Loucy (cell line): ENCODE measurements at regions not wholly inside any gene's neighbourhood (a gene's known extent, or its start where the extent isn't known, plus 50 kb on each side); places are given as distances from the start of the nearest gene placed in this dataset.

Experiments used
- H2AFZ ChIP-seq: fragments of 200-600 bp; sonication (generic); 2 replicates; pipeline ENCODE4 v1.6.0; 2016; ENCODE audit warnings: antibody characterized with exemption, mild to moderate bottlenecking, low read length, moderate library complexity
- H3F3A ChIP-seq: fragments of 200-600 bp; 2 replicates; pipeline ENCODE4 v1.6.0; 2016; ENCODE audit warnings: antibody characterized with exemption, low read depth, mild to moderate bottlenecking
- H3K27me3 ChIP-seq: fragments of 200-600 bp; sonication (generic); 2 replicates; pipeline ENCODE4 v1.6.1; 2014; ENCODE audit warnings: low read length, mild to moderate bottlenecking; ENCODE audit not compliant: insufficient read depth, poor library complexity, severe bottlenecking
- H3K36me3 ChIP-seq: fragments of 200-600 bp; sonication (generic); 2 replicates; pipeline ENCODE4 v1.6.1; 2016; ENCODE audit warnings: low read length; ENCODE audit not compliant: insufficient read depth
- H3K4me1 ChIP-seq: fragments of 200-600 bp; sonication (generic); 2 replicates; pipeline ENCODE4 v1.5.1; 2014; ENCODE audit warnings: low read length, mild to moderate bottlenecking; ENCODE audit not compliant: insufficient read depth, poor library complexity, severe bottlenecking
- H3K4me2 ChIP-seq: fragments of 200-600 bp; sonication (generic); 2 replicates; pipeline ENCODE4 v1.6.0; 2014; ENCODE audit warnings: antibody characterized with exemption, low read length, low read depth, mild to moderate bottlenecking; ENCODE audit not compliant: poor library complexity, severe bottlenecking
- H3K4me3 ChIP-seq: fragments of 200-600 bp; sonication (generic); 2 replicates; pipeline ENCODE4 v1.5.1; 2014; ENCODE audit warnings: low read length, mild to moderate bottlenecking, mixed read lengths; ENCODE audit not compliant: poor library complexity, severe bottlenecking
- H3K79me2 ChIP-seq: fragments of 200-600 bp; sonication (generic); 2 replicates; pipeline ENCODE4 v1.6.1; 2014; ENCODE audit warnings: low read length; ENCODE audit not compliant: insufficient read depth
- H3K9ac ChIP-seq: fragments of 200-600 bp; sonication (generic); 2 replicates; pipeline ENCODE4 v1.6.0; 2014; ENCODE audit warnings: mild to moderate bottlenecking, low read depth, low read length, moderate library complexity; ENCODE audit not compliant: poor library complexity, severe bottlenecking
- H3K9me2 ChIP-seq: fragments of 200-600 bp; sonication (generic); replicated peaks from 2 replicates; pipeline ENCODE4 v1.6.1; 2016; ENCODE audit warnings: low read depth, low read length, mixed read lengths
- H3K9me3 ChIP-seq: fragments of 200-600 bp; sonication (generic); 2 replicates; pipeline ENCODE4 v1.6.1; 2014; ENCODE audit warnings: mild to moderate bottlenecking, antibody characterized with exemption, low read length, low read depth; ENCODE audit not compliant: insufficient read depth
- H4K20me1 ChIP-seq: fragments of 200-600 bp; sonication (generic); 2 replicates; pipeline ENCODE4 v1.6.0; 2014; ENCODE audit warnings: antibody characterized with exemption, low read length, mild to moderate bottlenecking; ENCODE audit not compliant: insufficient read depth, poor library complexity, severe bottlenecking
- CTCF ChIP-seq: fragments of 200-600 bp; sonication (generic); conservative IDR thresholded peaks from 2 replicates; pipeline ENCODE4 v1.5.1; 2014; ENCODE audit warnings: mild to moderate bottlenecking, antibody characterized with exemption, low read length
- EZH2phosphoT487 ChIP-seq: fragments of 200-600 bp; IDR thresholded peaks from 2 replicates; pipeline ENCODE4 v1.6.1; 2018; ENCODE audit warnings: antibody characterized with exemption, mild to moderate bottlenecking, moderate library complexity, borderline replicate concordance

GRCh38 chr21:38938343-38938742, 132.6 kb downstream of the ETS2 start:
- Histone ChIP-seq H3K79me2 (no peaks in the 10 kb centered on the region), H4K20me1 (no peaks in the 10 kb centered on the region), H3K4me1 (peaks cover 16% of the 10 kb centered on the region), H3K9me3 (no peaks in the 10 kb centered on the region), H3K9ac (no peak overlapping the region), H3F3A (no peaks in the 10 kb centered on the region), H3K4me2 (peak overlapping the region; percentile 44), H3K9me2 (no peaks in the 10 kb centered on the region), H3K36me3 (no peaks in the 10 kb centered on the region), H3K27me3 (no peaks in the 10 kb centered on the region), H3K4me3 (no peak overlapping the region), H2AFZ (no peak overlapping the region)
- TF ChIP-seq CTCF (no peak), EZH2phosphoT487 (no peak)

- Histone ChIP-seq H2AFZ (no peak overlapping the region), H3K4me3 (no peak overlapping the region), H3K9me2 (no peaks in the 10 kb centered on the region), H3F3A (no peaks in the 10 kb centered on the region), H3K36me3 (no peaks in the 10 kb centered on the region), H3K4me1 (peaks cover 16% of the 10 kb centered on the region), H3K27me3 (no peaks in the 10 kb centered on the region), H3K79me2 (no peaks in the 10 kb centered on the region), H3K4me2 (peak overlapping the region; percentile 44), H4K20me1 (no peaks in the 10 kb centered on the region), H3K9me3 (no peaks in the 10 kb centered on the region), H3K9ac (no peak overlapping the region)
- no peak for TF ChIP-seq CTCF
- TF ChIP-seq EZH2phosphoT487, result no peak
These were observed 132.1 kb downstream of the ETS2 start for GRCh38 chr21:38937844-38938243.

- H3K79me2 ChIP-seq, result no peaks in the 10 kb centered on the region
- peaks cover 16% of the 10 kb centered on the region for H3K4me1 ChIP-seq
These were observed 131.6 kb downstream of the ETS2 start for GRCh38 chr21:38937286-38937790.

More at GRCh38 chr21:38937286-38937790, 131.6 kb downstream of the ETS2 start:
- Histone ChIP-seq H3K27me3 (no peaks in the 10 kb centered on the region), H4K20me1 (no peaks in the 10 kb centered on the region), H3K4me2 (peak overlapping the region; percentile 44), H3K9me2 (no peaks in the 10 kb centered on the region), H3K9ac (no peak overlapping the region), H3K4me3 (no peak overlapping the region), H2AFZ (no peak overlapping the region), H3F3A (no peaks in the 10 kb centered on the region), H3K9me3 (no peaks in the 10 kb centered on the region), H3K36me3 (no peaks in the 10 kb centered on the region)
- TF ChIP-seq CTCF (no peak), EZH2phosphoT487 (no peak)
